ENCODE measurements at regions not wholly inside any gene's neighbourhood (a gene's known extent, or its start where the extent isn't known, plus 50 kb on each side); places are given as distances from the start of the nearest gene placed in this dataset.

DNA sequence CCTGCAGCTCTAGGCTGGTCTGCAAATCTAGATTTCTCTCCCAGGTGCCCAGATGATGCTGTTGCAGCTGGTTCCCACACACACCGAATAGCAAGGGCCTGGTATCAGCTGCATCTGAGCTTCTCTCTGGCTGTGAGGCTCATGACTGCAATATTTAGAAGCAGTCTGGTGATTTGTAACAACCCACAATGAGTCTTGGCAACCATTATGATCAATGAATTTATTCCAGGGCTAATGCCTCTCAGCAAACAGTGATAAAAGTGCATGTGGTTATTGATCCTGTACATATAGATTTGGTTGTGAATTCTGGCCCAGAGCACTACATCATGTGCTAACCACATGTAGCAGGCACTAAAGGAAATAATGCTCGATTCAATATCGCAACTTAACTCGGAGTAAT is 114.3 kb downstream of the ASCL4 start:
- in situ Hi-C loops (cut with HindIII; ENCODE audit: low sequenced_read_pairs) = loop anchor here (25.0 kb wide), 1 partner anchor 226 kb away; no protein-coding TSS in a partner anchor

DNA sequence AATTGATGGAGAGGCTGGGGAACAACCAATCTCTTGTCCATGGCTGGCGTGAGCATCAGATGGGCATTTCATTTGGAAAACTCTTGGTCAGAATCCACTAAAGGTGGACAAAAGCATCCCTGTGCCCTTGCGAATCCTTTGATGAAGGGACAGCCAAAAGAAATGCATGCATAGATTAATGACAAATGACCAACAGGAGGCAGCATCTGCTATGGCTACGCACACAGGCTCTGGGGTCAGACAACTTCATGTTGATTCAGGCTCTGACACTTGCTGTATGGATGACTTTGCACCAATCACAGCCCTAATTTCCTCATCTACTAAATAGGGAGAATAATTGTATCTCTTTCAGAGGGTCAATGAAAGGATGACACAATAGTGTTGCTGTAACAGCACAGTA is 117.5 kb downstream of the ASCL4 start:
- in situ Hi-C loops (cut with HindIII; ENCODE audit: low sequenced_read_pairs) = loop anchor here (5.0 to 25.0 kb wide), 2 partner anchors 70 to 230 kb away; no protein-coding TSS in a partner anchor

DNA sequence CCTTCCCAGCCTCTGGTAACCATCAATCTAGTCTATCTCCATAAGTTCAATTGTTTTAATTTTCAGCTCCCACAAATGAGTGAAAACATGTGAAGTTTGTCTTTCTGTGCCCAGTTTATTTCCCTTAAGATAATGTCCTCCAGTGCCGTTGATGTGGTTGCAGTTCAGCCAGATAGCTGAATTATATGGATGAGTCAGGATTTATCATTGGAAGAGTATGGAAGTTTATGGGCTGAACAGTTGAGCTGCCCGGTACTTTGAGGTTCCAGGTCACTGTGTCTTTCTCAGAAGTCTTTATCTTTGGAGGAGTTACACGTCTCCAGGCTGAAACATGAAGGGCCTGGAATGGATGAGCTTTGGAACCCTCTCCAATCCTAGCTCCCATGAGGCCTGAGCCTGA is 120.1 kb downstream of the ASCL4 start:
- in situ Hi-C loops (cut with HindIII; ENCODE audit: low sequenced_read_pairs) = loop anchor here (5.0 to 25.0 kb wide), 2 partner anchors 68 to 232 kb away; no protein-coding TSS in a partner anchor

DNA sequence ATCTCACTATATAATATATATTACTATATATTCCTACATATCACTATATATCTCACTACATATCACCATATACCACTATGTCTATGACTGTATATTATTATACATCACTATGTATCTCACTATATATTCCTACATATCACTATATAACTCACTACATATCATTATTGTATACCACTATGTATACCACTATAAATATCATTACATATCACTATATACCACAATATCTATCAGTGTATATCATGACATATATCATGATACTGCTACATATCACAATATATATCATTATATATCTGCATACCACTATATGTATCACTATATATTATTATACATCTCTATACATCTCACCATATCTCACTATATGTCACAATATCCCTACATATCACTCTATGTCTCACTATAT is 121.5 kb downstream of the ASCL4 start:
- in situ Hi-C loops (cut with HindIII; ENCODE audit: low sequenced_read_pairs) = loop anchor here (25.0 kb wide), 1 partner anchor 234 kb away; no protein-coding TSS in a partner anchor

DNA sequence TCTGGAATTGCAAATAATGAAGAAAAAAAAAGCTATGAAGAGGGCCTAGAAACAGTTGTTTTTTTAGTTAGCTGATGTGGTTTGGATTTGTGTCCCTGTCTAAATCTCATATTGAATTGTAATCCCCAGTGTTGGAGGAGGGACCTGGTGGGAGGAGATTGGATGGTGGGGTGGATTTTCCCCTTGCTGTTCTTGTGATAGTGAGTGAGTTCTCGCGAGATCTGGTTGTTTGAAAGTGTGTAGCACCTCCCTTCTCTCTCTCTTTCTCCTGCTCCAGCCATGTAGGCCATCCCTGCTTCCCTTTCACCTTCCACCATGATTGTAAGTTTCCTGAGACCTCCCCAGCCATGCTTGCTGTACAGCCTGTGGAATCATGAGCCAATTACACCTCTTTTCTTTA is 126.1 kb downstream of the ASCL4 start:
- in situ Hi-C loops (cut with HindIII; ENCODE audit: low sequenced_read_pairs) = no loop called here

DNA sequence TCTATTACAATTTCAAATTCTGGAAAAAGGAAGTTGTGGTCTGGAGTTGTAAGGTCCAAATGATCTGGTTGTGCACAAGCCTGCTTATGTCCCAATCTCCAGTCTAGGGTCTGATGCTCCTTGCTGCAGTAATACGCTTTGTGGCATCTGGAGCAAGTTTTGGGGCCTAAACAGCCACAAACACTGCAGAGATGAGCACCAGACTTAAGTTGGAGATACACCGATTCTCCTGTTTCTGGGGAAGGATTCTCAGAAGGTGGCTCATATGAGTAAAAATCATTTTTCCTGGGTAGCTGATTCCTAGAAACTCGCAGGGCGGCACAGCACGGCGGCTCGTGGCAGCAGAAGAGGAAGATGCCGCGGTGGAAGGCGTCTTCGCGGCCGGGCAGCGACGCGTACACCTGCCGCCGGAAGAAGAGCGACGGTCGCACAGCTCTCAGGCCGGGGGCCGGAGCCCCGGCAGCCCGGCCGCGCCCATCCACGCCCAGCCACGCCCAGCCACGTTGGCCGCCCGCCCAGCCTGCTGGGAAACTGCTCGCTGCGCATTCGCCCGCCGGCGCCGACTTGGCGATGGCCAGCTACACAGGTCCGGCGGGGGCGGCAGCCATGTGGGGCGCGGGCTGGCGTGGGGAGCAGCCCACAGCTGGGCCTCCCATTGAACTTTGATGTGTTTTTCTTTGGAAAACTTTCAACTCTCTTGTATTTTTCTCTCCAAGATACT is 129.0 kb downstream of the ASCL4 start:
- in situ Hi-C loops (cut with HindIII; ENCODE audit: low sequenced_read_pairs) = no loop called here

DNA sequence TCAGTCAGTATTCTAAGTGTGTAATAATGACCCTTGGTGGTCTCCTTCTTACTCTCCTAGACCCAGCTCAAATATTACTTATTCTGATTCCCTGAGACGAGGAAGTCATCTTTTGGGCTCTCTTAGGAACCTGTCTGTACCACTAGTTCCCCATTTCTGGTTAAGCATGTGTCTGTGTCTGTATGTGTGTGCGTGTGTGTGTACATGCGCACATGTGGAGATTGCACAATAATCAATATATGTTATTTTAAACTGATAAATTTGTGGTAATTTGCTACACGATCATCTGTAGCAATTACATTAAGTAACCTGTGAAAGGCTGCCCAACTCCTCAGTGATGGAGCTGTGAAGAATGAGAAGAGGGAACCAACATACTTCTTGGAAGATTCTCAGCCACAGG is 132.2 kb downstream of the ASCL4 start:
- in situ Hi-C loops (cut with HindIII; ENCODE audit: low sequenced_read_pairs) = no loop called here

DNA sequence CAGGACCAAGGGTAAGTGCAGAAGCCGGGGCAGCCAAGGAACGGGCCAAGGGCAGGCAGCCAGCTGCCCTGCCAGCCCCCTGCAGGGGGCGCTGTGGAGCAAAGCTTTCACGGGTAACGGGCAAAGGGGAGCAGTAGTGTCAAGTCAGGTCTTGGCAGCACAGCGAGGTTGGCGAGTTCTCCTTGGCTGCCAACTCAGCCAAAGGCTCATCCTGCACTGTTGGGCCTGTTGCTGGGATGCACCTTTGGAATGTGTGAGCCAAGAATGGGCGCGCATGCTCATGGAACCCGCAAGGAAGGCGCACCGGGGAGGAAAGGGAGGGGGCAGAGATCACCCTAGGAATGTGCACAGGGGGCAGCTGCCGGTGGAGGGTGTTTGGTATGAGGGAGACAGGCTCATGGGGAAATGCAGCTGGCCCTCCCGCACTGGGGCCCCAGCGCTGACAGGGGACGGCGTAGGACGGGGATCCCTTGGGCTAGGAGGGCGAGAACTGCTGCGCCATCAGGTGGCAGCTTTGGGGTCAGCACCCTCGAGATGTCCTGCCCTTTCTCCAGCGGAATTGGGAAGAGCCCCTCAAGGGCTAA is 138.0 kb downstream of the ASCL4 start:
- in situ Hi-C loops (cut with HindIII; ENCODE audit: low sequenced_read_pairs) = no loop called here

DNA sequence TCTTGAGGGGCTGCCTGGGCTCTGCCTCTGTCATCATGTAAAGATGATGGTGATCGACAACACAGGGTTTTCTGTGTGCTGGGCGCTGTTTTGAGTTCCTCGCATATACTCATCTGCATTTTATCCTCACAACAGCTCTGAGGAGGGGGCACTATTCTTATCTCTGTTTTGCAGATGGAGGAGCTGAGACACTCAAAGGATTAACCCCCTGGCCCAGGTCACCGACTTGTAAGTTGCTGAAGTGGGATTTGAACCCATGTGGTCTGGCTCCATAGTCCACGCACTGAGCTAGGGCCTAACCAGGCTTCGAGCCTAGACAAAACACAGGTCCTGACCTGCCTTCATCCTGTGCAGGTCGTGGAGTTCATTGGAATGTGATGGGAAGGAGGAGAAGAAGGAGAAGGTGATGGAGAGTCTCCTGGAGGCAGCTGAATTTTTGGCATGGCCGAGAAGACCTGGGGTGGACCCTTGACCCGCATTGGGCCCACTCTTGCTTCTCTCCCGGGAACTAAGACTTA is 140.0 kb downstream of the ASCL4 start:
- in situ Hi-C loops (cut with HindIII; ENCODE audit: low sequenced_read_pairs) = no loop called here

DNA sequence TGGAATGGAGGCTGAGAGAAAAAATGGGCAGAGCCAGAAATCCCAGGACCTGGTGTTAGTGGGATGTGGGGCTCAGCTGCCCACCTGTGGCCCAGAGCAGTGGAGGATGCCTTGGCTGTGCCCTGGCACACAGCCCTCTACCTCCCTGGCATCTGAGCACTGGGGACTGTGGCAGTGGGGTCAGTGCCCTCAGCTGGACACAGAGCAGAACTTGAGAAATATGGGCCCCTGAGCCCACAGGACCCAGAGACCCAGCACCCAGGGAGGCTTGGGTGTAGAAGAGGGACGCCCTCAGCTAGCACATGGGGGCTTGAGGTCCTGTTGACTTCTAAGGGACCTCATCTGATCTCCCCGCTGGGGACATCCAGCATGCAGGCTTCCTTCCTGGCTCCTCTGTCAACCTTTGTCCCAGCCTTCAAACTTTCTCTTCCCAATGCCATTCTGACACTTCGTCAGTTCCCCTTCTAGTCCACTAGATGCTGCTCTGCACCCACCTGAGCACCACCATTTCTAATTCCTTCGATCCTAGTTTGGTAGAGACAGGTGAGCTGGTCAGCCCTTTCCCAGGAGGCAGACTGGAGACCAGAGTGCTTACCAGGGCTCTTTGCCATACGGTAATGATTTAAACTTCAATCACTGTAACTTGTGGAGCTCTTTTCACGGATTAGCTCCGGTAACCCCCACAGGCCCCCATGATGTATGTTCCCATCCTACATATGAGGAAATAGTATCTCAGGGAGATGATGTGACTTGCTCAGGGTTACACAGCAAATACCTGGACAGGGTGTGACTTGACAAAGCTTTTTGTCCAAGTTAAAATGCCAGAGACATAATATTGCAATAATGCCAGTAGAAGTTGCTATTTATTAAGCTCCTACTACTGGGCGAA is 143.7 kb downstream of the ASCL4 start:
- in situ Hi-C loops (cut with HindIII; ENCODE audit: low sequenced_read_pairs) = no loop called here

DNA sequence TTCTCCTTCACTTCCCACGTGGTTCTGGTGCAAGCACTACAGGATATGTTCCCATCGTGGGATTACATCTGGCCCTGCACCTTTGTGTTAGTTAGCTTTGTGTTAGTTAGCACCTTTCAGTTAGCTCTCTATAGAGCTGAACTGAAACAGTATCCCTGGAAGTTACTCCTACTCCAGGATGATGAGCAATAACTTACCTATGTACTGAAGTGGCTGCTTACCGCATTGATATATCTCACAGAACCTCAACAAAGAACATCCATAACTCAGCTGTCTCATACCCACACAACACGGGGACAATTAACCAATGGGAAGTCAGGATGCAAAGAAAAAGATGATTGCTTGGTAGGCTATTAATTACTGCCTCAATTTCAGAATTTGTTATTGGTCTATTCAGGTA is 146.6 kb downstream of the ASCL4 start:
- in situ Hi-C loops (cut with HindIII; ENCODE audit: low sequenced_read_pairs) = no loop called here

DNA sequence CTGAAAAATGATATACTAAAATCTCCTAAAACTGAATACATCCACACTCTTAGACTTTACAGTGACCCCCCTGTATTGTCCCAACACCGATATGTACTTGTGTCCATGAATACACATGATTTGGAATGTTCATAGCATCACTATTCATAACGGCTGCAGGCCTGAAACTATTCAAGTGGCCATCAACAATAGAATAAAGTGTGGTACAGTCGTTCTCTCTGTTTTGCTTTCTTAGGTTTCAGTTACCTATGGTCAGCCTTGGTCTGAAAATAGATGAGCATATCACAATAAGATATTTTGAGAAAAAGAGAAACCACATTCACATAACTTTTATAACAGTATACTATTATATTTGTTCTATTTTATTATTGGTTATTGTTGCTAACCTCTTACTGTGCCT is 150.6 kb downstream of the ASCL4 start:
- in situ Hi-C loops (cut with HindIII; ENCODE audit: low sequenced_read_pairs) = no loop called here

DNA sequence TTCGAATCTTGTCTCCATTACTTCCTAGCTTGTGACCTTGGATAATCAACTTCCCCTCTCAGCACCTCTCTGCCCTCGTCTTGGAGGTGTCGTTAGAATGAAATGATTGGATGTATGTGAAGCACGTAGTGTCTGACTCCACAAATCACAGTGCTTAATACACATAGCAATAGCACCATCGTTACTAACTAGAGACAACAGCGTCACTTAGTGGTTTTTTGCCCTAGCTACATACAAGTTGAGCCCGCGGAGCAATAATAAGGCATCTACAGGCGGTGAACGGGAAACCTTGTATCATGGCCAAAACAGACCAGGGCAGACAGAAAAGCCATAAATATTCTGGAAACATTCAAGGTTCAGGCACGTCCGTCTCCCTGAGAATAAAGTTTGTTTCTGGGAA is 154.9 kb downstream of the ASCL4 start:
- in situ Hi-C loops (cut with HindIII; ENCODE audit: low sequenced_read_pairs) = no loop called here

DNA sequence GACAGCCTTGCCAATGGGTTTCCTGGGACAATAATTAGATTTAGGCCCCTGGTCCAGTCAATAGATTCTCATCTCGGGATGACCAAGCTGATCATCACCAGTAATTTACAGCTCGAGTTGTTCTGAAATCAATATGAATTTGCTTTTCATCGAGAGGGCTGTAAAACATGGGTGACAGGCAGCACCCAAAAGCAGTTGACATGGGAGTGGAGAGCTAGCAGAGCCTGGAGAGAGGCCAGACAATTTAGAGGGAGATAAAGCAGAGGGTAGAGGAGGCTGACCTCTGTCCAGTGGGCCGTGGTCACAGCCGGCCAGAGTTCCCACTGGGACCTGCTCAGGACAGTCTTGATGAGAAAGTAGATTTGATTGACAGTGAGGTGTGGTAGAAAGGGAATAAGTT is 157.3 kb downstream of the ASCL4 start:
- in situ Hi-C loops (cut with HindIII; ENCODE audit: low sequenced_read_pairs) = no loop called here

DNA sequence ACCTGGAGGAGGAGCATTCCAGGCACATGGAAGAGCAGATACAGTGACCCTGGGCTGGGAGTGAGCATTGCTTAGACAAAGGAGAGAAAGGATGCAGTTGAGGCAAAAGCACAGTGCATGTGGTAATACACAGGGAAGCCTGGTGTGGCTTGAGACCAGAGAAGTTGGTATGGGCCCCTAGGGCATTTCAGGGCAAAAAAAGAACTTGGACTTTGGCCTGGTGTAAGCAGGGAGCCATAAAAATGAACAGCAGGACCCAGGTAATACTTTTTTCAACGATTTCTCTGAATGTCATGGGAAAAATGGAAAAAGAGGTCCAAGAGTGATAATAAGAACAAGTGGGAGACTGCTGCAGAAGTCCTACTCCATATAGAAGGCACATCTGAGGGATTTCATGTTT is 163.9 kb downstream of the ASCL4 start:
- in situ Hi-C loops (cut with HindIII; ENCODE audit: low sequenced_read_pairs) = no loop called here

DNA sequence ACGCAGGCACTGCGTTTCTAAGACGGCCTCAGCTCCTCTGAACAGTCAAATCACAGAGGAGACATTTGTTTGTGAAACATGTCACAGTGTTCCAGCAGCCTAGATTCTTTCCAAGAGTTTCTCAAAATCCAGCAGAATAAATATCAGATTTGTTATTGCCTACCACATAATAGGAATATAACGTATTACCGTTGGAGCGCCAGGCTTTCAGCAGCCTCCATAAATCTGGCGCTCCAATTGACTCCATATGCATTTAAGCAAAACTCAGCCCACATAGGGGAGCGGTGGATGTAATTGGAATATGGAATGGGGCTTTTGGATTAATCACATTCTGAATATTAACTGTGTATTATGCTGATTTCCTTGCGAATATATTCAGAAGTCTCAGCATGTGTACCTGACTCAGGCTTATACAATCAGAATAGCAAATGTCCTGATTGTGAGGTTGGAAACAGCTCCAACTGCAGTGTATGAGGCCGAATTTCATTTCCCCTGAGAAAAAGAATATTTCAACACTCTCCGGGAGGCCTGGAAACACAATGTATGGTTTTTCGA is 174.0 kb downstream of the ASCL4 start:
- in situ Hi-C loops (cut with HindIII; ENCODE audit: low sequenced_read_pairs) = no loop called here

DNA sequence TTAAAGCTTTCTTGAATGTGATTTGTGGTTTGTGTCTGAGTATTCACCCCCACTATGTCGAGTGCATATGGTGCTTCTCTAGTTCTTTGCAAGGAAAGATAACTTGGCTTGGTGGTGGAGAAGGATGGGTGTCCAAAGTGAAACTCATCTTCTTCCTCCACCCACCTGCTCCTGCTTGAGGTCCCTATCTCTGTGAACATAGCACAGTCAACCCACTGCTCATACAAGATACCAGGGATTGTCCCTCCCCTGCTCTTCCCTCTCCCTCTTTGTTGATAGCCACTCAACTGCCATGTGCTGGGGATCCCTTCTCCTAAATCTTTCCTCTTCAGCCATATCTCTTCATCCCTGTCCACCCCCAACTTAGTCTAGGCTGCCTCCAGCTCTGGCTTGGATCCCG is 176.5 kb downstream of the ASCL4 start:
- in situ Hi-C loops (cut with HindIII; ENCODE audit: low sequenced_read_pairs) = no loop called here

DNA sequence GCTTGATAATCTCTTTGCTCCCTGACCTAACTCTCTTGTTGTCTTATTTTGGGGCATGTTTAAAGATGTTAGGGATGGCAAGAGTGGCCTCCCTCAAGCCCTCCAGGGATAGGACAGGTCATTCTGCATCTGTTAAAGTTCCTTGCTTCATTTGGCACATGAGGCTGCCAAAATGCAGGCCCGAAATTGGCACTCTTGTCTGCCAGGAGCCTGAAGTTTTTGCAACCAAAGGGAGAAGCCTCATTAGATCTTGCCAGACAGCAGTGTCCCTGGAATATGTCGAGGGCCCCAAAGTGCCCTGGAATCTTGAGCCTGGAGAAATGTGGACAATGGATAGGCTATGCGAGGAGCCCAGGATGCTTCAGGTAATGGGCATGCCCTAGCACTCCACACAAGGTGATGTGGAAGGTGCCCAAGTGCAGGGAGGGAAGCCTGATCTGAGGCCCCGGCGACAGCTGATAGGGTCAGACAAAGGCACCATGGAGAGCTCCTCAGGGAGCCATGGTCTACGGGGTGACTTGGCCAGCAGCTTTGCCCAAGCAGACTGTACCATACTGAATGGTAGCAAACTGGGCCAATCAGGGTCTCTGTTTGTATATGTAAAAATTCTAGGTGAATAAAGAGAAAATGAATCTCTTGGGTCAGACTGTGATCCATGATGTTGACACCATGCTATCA is 173.0 kb upstream of the WSCD2 start:
- in situ Hi-C loops (cut with HindIII; ENCODE audit: low sequenced_read_pairs) = no loop called here

DNA sequence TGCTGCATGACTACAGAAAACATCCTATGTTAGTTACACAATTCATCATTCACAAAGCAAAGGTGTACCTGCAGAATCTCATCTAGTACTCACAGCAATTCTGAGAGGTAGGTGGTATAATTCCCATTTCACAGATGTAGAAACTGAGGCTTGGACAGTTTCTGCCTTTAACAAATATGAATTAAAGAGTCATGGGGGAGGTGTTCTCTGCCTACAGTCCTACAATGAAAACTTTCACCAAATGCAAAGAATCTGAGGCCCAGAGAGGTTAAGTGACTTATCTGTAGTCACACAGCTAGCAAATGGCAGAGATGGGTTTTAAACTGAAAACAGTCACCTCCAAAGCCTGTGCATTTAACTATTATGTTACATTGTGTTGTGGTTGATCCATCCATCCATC is 171.6 kb upstream of the WSCD2 start:
- in situ Hi-C loops (cut with HindIII; ENCODE audit: low sequenced_read_pairs) = no loop called here

DNA sequence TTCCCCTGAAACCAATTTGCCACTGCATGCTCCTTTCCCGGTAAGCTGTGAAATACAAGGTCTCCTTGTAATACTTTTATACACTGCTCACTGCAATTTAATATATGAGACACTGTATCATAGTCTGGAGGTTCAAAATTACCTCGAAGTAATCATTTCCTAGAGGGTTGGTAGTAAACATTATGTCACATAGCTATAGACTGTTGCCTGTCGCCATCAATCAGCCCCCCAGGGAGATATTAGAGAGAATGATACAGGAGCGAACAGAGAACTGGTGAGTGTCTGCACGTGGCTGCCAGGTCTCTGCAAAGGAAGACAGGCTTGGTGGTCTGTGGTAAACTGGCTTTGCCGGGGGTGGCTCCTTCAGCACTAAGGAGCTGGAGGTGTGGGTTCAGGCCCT is 165.5 kb upstream of the WSCD2 start:
- in situ Hi-C loops (cut with HindIII; ENCODE audit: low sequenced_read_pairs) = loop anchor here (5.0 kb wide), 2 partner anchors 44 to 71 kb away; no protein-coding TSS in a partner anchor

Measured in endothelial cell of hepatic sinusoid (primary cell).